Ishikawa (cell line): ENCODE measurements at regions not wholly inside any gene's neighbourhood (a gene's known extent, or its start where the extent isn't known, plus 50 kb on each side); places are given as distances from the start of the nearest gene placed in this dataset.

ENCODE experiments used
- CEBPB ChIP-seq: IDR thresholded peaks from 2 replicates; pipeline ENCODE4 v1.6.1; 2012
- CREB1 ChIP-seq: IDR thresholded peaks from 2 replicates; pipeline ENCODE4 v1.6.1; 2012; ENCODE audit warnings: low read depth
- EGR1 ChIP-seq: IDR thresholded peaks from 2 replicates; pipeline ENCODE4 v1.6.1; 2012
- EP300 ChIP-seq: IDR thresholded peaks from 2 replicates; pipeline ENCODE4 v1.6.1; 2012; ENCODE audit warnings: borderline replicate concordance
- FOXM1 ChIP-seq: IDR thresholded peaks from 2 replicates; pipeline ENCODE4 v1.6.1; 2012; ENCODE audit warnings: low read depth, borderline replicate concordance
- NFIC ChIP-seq: IDR thresholded peaks from 2 replicates; pipeline ENCODE4 v1.6.1; 2012
- RAD21 ChIP-seq: IDR thresholded peaks from 2 replicates; pipeline ENCODE4 v1.6.1; 2012; ENCODE audit warnings: low read depth
- REST ChIP-seq: IDR thresholded peaks from 2 replicates; pipeline ENCODE4 v1.6.1; 2012; ENCODE audit warnings: low read depth, mild to moderate bottlenecking
- TAF1 ChIP-seq: IDR thresholded peaks from 2 replicates; pipeline ENCODE4 v1.6.1; 2012; ENCODE audit warnings: low read depth, mild to moderate bottlenecking
- TCF12 ChIP-seq: IDR thresholded peaks from 2 replicates; pipeline ENCODE4 v1.6.1; 2012; ENCODE audit warnings: low read depth
- TEAD4 ChIP-seq: IDR thresholded peaks from 2 replicates; pipeline ENCODE4 v1.6.1; 2012
- YY1 ChIP-seq: IDR thresholded peaks from 2 replicates; pipeline ENCODE4 v1.6.1; 2012; ENCODE audit warnings: low read depth
- ZBTB7A ChIP-seq: IDR thresholded peaks from 2 replicates; pipeline ENCODE4 v1.6.1; 2012; ENCODE audit warnings: low read depth
- TF ChIP-seq, protein P1 (sequence below): IDR thresholded peaks from 2 replicates; pipeline ENCODE4 v1.6.1; 2012
- TF ChIP-seq, protein P2 (sequence below): IDR thresholded peaks from 2 replicates; pipeline ENCODE4 v1.6.1; 2012

DNA sequence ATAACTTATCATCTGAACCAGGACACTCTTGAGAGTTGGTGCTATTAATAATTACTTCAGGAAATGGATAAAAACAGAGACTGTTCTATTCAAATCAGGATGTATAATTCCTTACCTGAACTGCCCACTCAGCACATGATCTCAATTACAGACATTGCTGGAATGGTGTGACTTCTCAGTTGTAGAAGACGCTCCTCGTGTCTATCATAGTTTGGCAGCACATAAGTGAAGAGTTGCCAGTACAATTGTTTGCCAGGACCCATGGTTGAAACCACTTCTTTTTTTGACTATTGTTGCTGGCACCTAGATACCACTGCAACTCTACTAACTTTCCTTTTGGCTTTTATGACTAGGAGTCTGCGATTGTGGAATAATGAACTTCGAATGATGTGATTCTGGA is 105.4 kb downstream of the ZNF365 start:
- TF ChIP-seq, protein P1, sequence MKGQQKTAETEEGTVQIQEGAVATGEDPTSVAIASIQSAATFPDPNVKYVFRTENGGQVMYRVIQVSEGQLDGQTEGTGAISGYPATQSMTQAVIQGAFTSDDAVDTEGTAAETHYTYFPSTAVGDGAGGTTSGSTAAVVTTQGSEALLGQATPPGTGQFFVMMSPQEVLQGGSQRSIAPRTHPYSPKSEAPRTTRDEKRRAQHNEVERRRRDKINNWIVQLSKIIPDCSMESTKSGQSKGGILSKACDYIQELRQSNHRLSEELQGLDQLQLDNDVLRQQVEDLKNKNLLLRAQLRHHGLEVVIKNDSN, result no peak
- no peak for TF ChIP-seq CREB1
- no peak for TF ChIP-seq TEAD4
- TF ChIP-seq CEBPB, result no peak
- TF ChIP-seq REST, result no peak
- TF ChIP-seq FOXM1, result no peak
- no peak for TF ChIP-seq TCF12
- no peak for TF ChIP-seq EP300
- no peak for TF ChIP-seq TAF1

DNA sequence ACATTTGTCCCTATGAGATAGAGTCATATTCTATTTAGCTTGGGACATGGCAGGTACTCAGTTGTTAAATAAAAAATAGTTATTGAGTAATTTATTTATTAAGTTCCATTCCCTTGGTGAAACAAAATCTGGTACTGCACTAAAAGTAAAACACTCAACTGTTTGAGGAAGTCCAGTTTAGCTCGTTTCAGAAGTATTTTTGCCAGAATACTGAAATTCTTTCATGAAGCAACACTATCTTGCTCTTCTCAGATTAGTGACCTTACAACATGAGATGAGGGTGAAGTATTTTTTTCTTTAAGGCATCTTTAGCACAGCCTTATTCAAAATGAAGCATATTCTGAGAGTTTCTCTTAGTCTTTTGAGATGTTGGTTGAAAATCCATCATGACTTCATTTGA is 106.0 kb downstream of the ZNF365 start:
- no peak for TF ChIP-seq NFIC
- no peak for TF ChIP-seq RAD21
- no peak for TF ChIP-seq TCF12
- TF ChIP-seq TAF1, result no peak
- no peak for TF ChIP-seq REST
- TF ChIP-seq EP300, result no peak
- no peak for TF ChIP-seq EGR1
- TF ChIP-seq CREB1, result no peak
- TF ChIP-seq, protein P2, sequence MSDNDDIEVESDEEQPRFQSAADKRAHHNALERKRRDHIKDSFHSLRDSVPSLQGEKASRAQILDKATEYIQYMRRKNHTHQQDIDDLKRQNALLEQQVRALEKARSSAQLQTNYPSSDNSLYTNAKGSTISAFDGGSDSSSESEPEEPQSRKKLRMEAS, result no peak
- TF ChIP-seq, protein P1, result no peak
- TF ChIP-seq ZBTB7A, result no peak
- TF ChIP-seq TEAD4, result no peak
- no peak for TF ChIP-seq FOXM1
- TF ChIP-seq YY1, result no peak
- TF ChIP-seq CEBPB, result no peak

DNA sequence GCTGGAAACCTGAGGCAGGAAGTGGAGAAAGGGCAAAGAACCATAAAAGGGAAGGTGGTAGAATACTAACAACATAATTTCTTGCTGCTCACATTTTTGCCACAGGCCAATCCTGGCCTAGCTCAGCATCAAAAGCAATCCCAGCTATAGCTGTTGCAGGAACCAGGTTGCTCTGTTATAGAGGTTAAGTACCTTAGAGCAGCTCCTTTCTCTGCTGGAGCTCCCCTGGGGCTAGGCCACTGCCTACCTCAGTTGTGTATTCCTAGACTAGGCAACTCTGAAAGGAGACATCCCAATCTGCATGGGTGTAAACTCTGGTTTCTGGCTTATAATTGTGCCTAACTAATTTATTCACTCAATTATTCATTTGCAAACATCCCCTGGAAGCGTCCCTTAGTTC is 108.4 kb downstream of the ZNF365 start:
- no peak for TF ChIP-seq EGR1
- TF ChIP-seq TAF1, result no peak
- TF ChIP-seq YY1, result no peak
- TF ChIP-seq, protein P2, result no peak
- TF ChIP-seq CREB1, result no peak
- TF ChIP-seq, protein P1, result no peak
- TF ChIP-seq EP300, result no peak
- TF ChIP-seq ZBTB7A, result no peak
- no peak for TF ChIP-seq REST
- TF ChIP-seq NFIC, result no peak
- no peak for TF ChIP-seq RAD21
- no peak for TF ChIP-seq CEBPB
- TF ChIP-seq TEAD4, result no peak
- no peak for TF ChIP-seq FOXM1
- TF ChIP-seq TCF12, result no peak

GRCh38 chr10:62491597-62491996 is 117.4 kb downstream of the ZNF365 start:
- no peak for TF ChIP-seq FOXM1
- no peak for TF ChIP-seq TAF1
- TF ChIP-seq RAD21, result no peak
- TF ChIP-seq REST, result no peak
- no peak for TF ChIP-seq NFIC
- no peak for TF ChIP-seq TCF12
- TF ChIP-seq YY1, result no peak
- no peak for TF ChIP-seq TEAD4
- TF ChIP-seq ZBTB7A, result no peak
- TF ChIP-seq CREB1, result no peak
- TF ChIP-seq, protein P2, result no peak
- TF ChIP-seq CEBPB, result no peak
- TF ChIP-seq EP300, result no peak
- TF ChIP-seq EGR1, result no peak
- TF ChIP-seq, protein P1, result no peak
